ENCODE measurements at regions not wholly inside any gene's neighbourhood (a gene's known extent, or its start where the extent isn't known, plus 50 kb on each side); places are given as distances from the start of the nearest gene placed in this dataset.
"Not testable (repeated sequence)": the region's sequence is repeated elsewhere in the genome, so short reads cannot be mapped to it uniquely, and the experiment has no call there.

DNA sequence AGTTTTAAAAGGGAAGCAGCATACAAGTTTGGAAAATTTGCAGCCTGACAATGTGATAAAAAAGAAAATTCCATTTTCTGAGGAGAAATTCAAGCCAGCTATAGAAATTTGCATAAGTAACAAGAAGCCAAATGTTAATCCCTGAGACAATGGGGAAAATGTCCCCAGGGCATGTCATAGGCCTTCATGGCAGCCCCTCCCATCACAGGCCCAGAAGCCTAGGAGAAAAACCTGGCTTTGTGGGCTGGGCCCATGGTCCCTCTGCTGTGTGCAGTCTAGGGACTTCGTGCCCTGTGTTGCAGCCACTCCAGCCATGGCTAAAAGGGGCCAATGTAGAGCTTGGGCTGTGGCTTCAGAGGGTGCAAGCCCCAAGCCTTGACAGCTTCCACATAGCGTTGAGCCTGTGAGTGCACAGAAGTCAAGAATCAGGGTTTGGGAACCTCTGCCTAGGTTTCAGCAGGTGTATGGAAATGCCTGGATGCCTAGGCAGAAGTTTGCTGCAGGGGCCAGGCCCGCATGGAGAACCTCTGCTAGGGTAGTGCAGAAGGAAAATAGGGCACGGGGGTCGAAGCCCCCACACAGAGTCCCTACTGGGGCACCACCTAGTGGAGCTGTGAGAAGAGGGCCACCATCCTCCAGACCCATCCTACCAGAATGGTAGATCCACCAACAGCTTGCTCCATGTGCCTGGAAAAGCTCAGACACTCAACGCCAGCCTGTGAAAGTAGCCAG lies 209.8 kb upstream of the ZRANB2 start:
- not testable (repeated sequence) for H3K36me3 ChIP-seq (replicated peaks; ENCODE audit: control insufficient read depth, insufficient read depth, low read length); H3K4me3 ChIP-seq (ENCODE audit: insufficient read depth, low read depth, low read length); H3K27me3 ChIP-seq (ENCODE audit: control insufficient read depth, insufficient read depth, low read length); DNase-seq

DNA sequence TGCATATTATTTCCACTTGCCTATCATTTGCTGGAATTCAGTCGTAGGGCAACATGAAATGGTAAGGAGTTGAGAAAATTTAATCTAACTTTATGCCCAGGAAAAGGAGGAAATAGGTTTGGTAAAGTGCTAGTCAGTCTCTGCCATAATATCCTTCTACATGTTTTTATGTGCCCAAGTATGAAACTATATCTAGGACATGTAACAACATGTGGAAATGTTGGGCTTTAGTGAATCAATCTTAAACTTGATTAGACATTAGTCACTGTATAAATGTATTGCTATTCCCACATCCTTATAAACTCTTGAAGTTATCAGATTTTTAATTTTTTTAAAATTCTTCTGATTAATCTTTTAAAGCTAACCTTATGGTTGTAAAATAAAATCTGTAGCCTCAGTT lies 204.7 kb upstream of the ZRANB2 start:
- H3K36me3 ChIP-seq (replicated peaks; ENCODE audit: control insufficient read depth, insufficient read depth, low read length), result no peaks in the 10 kb centered on the region
- H3K27me3 ChIP-seq (ENCODE audit: control insufficient read depth, insufficient read depth, low read length), result no peaks in the 10 kb centered on the region
- H3K4me3 ChIP-seq (ENCODE audit: insufficient read depth, low read depth, low read length), result no peak overlapping the region
- DNase-seq, result no peak

DNA sequence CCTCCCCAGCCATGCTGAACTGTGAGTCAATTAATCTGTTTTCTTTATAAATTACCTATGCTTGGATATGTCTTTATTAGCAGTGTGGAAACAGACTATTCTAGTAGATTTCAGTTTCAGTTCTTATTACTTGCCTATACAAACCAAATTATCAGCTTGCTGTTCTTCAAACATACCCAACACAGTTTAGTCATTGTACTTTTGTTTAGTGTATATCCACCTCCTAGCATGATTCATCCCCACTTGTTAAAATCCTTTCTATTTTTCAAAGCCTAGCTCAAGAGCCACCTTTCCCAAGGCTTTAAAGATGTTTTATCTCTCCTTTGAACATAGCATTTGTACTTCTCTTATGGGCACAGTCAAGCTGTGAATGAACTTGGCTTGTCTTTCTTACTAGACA lies 195.6 kb upstream of the ZRANB2 start:
- Histone ChIP-seq H3K27me3 (ENCODE audit: control insufficient read depth, insufficient read depth, low read length) (no peaks in the 10 kb centered on the region), H3K4me3 (ENCODE audit: insufficient read depth, low read depth, low read length) (no peak overlapping the region), H3K36me3 (replicated peaks; ENCODE audit: control insufficient read depth, insufficient read depth, low read length) (no peaks in the 10 kb centered on the region)
- DNase-seq, result no peak

DNA sequence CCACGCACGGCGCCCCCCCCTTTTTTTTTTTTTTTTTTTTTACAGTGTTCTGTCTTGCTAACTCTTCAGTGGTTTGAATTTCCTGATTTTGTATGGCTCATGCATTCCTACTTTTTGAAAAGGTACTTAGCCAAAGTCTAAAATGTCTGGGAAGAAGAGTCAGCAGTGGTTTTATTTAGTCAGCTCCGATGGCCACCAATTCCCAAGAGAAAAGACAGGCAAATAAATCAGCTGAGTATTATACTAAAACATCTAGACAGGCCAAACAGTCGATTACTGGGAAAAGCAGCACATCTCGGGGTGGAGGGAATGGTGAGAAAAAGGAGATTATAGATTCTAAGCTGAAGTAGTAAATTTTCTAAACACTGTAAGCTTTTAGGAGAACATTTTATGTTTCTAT lies 192.5 kb upstream of the ZRANB2 start:
- H3K27me3 ChIP-seq (ENCODE audit: control insufficient read depth, insufficient read depth, low read length), result no peaks in the 10 kb centered on the region
- DNase-seq, result no peak
- H3K4me3 ChIP-seq (ENCODE audit: insufficient read depth, low read depth, low read length), result no peak overlapping the region
- H3K36me3 ChIP-seq (replicated peaks; ENCODE audit: control insufficient read depth, insufficient read depth, low read length), result no peaks in the 10 kb centered on the region

DNA sequence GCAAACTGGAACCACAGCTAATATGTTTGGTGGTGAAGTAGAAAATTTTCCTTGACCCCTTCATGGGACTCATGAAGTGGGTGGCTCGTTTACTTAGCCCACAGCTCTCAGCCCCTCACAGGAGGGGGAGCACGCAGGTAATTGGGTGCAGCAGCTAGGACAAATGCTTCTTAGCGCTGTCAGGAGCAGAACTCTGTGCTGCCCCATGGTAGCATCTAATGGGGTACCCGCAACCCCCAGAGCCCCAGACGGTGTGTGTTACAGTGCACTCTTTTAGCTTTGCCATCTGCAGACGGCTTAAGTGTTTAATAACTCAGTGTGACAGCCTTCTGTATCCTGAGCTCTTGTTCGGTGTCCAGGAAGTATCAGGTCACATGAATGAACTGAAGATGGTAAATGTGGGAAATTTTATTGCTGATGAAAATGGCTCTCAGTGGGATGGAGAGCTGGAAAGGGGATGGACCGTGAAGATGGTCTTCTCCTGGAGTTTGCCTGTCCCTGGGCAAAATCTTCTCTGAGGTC lies 189.6 kb upstream of the ZRANB2 start:
- DNase-seq, result no peak
- Histone ChIP-seq H3K4me3 (ENCODE audit: insufficient read depth, low read depth, low read length) (no peak overlapping the region), H3K36me3 (replicated peaks; ENCODE audit: control insufficient read depth, insufficient read depth, low read length) (no peaks in the 10 kb centered on the region), H3K27me3 (ENCODE audit: control insufficient read depth, insufficient read depth, low read length) (no peaks in the 10 kb centered on the region)

DNA sequence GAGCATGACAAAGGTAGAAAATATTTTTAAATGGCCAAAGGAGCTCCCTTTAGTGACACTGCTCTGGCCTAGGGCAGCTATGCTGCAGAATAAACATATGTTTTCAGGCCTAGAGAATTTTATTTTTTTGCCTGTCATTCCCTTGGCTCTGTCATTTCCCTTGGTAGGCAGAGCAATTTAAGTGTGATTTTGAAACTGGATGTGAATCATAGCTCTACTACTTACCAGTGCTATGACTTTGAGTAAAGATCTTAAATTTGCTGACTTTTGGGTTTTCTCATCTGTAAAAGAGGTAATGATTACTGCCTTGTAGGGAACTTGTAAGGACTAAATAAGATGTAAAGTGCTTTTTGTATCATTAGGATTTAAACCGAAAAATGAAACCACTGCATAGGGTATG lies 189.0 kb upstream of the ZRANB2 start:
- Histone ChIP-seq H3K36me3 (replicated peaks; ENCODE audit: control insufficient read depth, insufficient read depth, low read length) (no peaks in the 10 kb centered on the region), H3K4me3 (ENCODE audit: insufficient read depth, low read depth, low read length) (no peak overlapping the region), H3K27me3 (ENCODE audit: control insufficient read depth, insufficient read depth, low read length) (no peaks in the 10 kb centered on the region)
- no peak for DNase-seq

DNA sequence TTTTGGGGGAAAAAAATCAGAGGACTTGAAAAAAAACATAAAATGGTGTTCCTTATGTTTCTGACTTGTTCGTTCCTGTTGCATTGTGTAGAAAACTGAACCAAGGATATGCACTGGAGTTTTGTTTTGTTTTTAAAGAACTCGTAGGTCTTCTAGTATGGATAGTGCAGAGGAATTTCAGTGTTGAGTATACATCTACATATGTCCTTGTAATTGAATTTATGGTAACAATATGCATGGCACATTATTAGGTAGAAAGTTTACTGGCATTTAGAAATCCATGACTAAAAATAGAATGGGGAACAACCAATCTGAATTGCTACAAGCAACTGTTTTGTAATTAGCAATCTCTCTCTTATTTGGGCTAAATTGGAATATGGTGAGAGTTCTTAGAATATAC lies 188.3 kb upstream of the ZRANB2 start:
- H3K4me3 ChIP-seq (ENCODE audit: insufficient read depth, low read depth, low read length), result no peak overlapping the region
- DNase-seq, result no peak
- H3K36me3 ChIP-seq (replicated peaks; ENCODE audit: control insufficient read depth, insufficient read depth, low read length), result no peaks in the 10 kb centered on the region
- no peaks in the 10 kb centered on the region for H3K27me3 ChIP-seq (ENCODE audit: control insufficient read depth, insufficient read depth, low read length)

DNA sequence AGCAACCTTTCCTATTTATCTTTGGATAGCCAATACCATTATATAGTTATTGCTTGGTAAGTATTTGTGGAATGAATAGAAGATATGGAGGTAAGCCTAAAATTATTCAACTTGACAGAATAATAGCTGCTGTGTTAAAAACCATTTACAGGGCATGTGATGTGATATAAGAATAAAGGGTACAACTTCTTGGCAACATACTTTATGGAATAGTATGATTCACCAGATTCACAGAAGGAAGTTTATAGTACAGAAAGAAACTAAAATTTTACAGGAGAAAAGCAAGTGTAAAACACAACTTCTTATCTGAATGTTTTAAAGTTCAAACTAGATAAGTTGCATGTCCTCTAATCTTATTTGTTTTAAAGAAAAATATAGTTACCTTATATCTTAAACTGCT lies 186.4 kb upstream of the ZRANB2 start:
- Histone ChIP-seq H3K27me3 (ENCODE audit: control insufficient read depth, insufficient read depth, low read length) (no peaks in the 10 kb centered on the region), H3K4me3 (ENCODE audit: insufficient read depth, low read depth, low read length) (no peak overlapping the region), H3K36me3 (replicated peaks; ENCODE audit: control insufficient read depth, insufficient read depth, low read length) (no peaks in the 10 kb centered on the region)
- DNase-seq, result no peak

DNA sequence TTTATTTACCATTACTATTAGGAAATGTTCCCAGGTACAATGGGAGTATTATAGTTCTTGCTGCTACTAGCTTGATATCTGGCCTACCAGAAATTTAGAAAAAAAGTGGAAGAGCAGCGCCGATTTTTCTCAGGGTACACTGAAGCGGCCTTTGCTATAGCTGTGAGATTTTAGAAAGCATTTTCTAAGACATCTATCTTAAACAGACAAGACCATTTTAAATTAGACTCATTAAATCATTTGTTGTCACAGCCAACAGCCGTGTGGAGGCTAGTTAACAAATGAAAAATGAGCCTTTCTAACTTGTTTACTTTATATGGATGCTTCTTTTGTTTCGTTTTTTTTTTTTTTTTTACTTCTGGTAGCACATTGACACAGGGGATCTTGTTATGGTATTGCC lies 183.2 kb upstream of the ZRANB2 start:
- DNase-seq, result no peak
- Histone ChIP-seq H3K36me3 (replicated peaks; ENCODE audit: control insufficient read depth, insufficient read depth, low read length) (no peaks in the 10 kb centered on the region), H3K4me3 (ENCODE audit: insufficient read depth, low read depth, low read length) (no peak overlapping the region), H3K27me3 (ENCODE audit: control insufficient read depth, insufficient read depth, low read length) (no peaks in the 10 kb centered on the region)

DNA sequence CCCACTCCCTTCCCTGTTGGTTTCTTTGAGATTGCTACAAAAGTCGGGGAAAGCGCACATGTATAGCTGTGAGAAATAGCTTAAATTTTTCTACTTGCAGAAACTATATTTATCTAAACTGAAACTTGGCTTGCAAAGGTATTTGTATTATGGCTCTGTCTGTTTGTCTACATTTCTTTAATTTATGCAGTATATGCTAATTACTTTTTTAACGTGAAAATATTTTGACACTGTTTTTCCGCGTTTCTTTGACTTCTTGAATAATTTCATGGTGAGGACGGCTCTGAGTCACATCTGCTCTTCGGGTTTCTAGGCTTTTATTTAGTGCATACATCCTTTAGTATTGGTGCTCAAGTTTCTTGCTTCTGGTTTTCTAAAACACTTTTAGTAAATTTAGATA lies 182.1 kb upstream of the ZRANB2 start:
- no peaks in the 10 kb centered on the region for H3K36me3 ChIP-seq (replicated peaks; ENCODE audit: control insufficient read depth, insufficient read depth, low read length)
- no peak overlapping the region for H3K4me3 ChIP-seq (ENCODE audit: insufficient read depth, low read depth, low read length)
- no peaks in the 10 kb centered on the region for H3K27me3 ChIP-seq (ENCODE audit: control insufficient read depth, insufficient read depth, low read length)
- no peak for DNase-seq

DNA sequence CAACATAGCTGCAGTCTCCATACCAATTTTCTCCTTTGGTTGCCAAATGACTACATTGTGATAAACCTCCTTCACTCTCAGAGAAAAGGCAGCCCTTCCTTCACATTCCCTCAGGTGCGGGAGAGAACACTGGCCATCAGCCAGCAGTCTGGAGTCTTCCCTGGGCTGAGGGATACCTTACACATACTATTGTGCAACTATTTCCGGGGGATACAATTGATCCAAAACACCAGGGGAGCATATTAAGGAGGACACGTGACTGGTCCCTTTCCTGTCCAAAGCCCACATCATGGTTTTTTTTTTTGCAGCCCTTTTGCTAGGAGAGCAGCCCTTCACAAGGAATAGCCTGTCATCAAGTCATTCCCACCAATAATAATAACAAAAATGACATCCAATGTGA lies 172.1 kb upstream of the ZRANB2 start:
- Histone ChIP-seq H3K36me3 (replicated peaks; ENCODE audit: control insufficient read depth, insufficient read depth, low read length) (no peaks in the 10 kb centered on the region), H3K4me3 (ENCODE audit: insufficient read depth, low read depth, low read length) (no peak overlapping the region), H3K27me3 (ENCODE audit: control insufficient read depth, insufficient read depth, low read length) (no peaks in the 10 kb centered on the region)
- no peak for DNase-seq

DNA sequence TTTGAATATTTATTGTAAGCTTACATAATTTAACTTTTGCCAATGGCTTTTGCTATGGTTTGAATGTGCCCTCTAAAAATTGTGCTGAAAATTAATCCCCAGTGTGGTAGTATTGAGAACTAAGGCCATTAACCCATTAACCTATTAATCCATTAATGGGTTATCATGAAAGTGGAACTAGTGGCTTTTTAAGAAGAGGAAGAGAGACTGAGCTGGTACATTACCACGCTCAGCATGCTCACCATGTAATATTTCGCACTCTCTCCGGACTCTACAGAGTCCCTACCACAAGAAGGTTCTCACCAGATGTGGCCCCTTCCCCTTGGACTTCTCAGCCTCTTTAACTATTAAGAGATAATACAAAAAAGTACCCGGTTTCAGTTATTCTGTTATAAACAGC lies 164.4 kb upstream of the ZRANB2 start:
- Histone ChIP-seq H3K27me3 (ENCODE audit: control insufficient read depth, insufficient read depth, low read length) (no peaks in the 10 kb centered on the region), H3K4me3 (ENCODE audit: insufficient read depth, low read depth, low read length) (no peak overlapping the region), H3K36me3 (replicated peaks; ENCODE audit: control insufficient read depth, insufficient read depth, low read length) (no peaks in the 10 kb centered on the region)
- no peak for DNase-seq

DNA sequence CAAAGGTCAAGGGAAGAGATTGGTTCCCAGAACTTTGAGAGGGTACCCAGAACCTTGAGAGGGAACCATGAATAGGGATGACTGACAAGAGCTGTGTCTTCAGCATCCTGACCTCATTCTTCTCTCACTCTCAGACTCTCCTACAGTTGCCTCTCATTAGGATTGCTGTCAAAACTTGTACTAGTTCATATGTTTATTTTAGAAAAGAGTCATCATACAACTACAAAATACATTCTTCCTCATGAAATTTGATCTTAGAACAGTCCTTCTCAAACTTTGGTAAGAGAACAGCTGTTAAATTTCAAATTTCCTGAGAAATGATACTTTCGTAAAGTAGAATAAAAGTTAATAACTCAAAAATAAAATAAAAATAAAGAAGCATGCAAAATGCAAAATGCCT lies 161.4 kb upstream of the ZRANB2 start:
- Histone ChIP-seq H3K4me3 (ENCODE audit: insufficient read depth, low read depth, low read length) (no peak overlapping the region), H3K27me3 (ENCODE audit: control insufficient read depth, insufficient read depth, low read length) (no peaks in the 10 kb centered on the region), H3K36me3 (replicated peaks; ENCODE audit: control insufficient read depth, insufficient read depth, low read length) (no peaks in the 10 kb centered on the region)
- no peak for DNase-seq

DNA sequence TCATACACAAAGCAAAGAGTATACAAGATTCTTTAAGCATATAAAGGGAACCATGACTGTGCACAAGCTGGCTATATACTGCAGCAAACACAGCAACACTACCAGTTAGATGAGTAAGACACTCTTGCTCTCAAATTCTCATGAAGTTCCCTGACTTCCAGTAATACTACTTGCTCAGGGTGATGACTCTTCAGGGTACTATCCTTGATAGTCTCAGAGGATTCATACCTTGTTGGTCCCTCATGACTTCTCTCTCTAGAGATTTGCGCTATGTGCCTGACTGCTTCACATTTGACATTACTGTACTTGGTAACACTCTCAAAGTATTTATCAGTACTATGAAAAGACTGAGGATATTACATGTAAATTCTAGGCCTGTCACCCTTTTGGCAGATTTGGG lies 159.8 kb upstream of the ZRANB2 start:
- no peaks in the 10 kb centered on the region for H3K36me3 ChIP-seq (replicated peaks; ENCODE audit: control insufficient read depth, insufficient read depth, low read length)
- no peak overlapping the region for H3K4me3 ChIP-seq (ENCODE audit: insufficient read depth, low read depth, low read length)
- no peaks in the 10 kb centered on the region for H3K27me3 ChIP-seq (ENCODE audit: control insufficient read depth, insufficient read depth, low read length)
- no peak for DNase-seq

DNA sequence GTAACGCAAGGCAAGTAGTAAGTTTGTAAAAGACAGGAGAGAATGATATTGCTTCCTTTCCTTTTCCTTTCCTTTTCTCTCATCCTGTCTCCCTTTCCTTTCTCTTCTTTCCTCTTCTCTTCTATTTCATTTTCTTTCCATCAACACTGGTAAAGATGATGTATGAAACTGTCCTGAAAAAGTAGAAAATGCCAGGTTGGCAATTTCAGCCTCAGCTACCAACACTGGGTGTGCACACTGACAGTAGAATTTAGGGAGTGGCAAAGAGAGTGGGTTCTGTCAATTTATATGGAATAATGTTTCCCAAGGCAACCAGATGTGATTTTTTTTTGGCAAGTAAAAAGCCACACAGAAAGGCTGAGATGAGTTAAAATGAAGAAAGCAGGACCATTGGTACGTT lies 155.7 kb upstream of the ZRANB2 start:
- DNase-seq, result no peak
- Histone ChIP-seq H3K36me3 (replicated peaks; ENCODE audit: control insufficient read depth, insufficient read depth, low read length) (no peaks in the 10 kb centered on the region), H3K4me3 (ENCODE audit: insufficient read depth, low read depth, low read length) (no peak overlapping the region), H3K27me3 (ENCODE audit: control insufficient read depth, insufficient read depth, low read length) (no peaks in the 10 kb centered on the region)

DNA sequence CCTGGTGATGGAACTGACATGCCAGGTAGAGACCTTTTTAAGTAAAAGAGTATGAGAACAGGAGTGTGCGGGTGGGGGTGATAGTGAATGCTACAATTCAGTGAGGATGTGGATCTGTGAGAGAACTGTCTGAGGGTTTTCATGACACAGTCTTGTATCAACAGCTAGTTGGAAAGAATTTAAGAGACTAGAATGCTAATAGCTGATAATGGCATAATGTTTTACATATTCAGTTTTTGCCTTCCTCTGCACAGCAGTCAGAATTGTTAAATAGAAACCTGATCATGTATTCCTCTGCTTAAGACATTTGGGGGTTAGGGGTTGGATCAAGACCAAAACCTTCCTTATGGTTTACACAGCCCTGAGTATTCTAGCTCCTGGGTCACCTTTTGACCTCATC lies 152.8 kb upstream of the ZRANB2 start:
- Histone ChIP-seq H3K4me3 (ENCODE audit: insufficient read depth, low read depth, low read length) (no peak overlapping the region), H3K27me3 (ENCODE audit: control insufficient read depth, insufficient read depth, low read length) (no peaks in the 10 kb centered on the region), H3K36me3 (replicated peaks; ENCODE audit: control insufficient read depth, insufficient read depth, low read length) (no peaks in the 10 kb centered on the region)
- DNase-seq, result no peak
